Endothelial cell of hepatic sinusoid (primary cell): ENCODE measurements at regions not wholly inside any gene's neighbourhood (a gene's known extent, or its start where the extent isn't known, plus 50 kb on each side); places are given as distances from the start of the nearest gene placed in this dataset.
"Not testable (repeated sequence)": the region's sequence is repeated elsewhere in the genome, so short reads cannot be mapped to it uniquely, and the experiment has no call there.

Experiments
- in situ Hi-C: cut with HindIII; loops from 2 replicates; pipeline ENCODE4 v1.10.0; 2017; ENCODE audit warnings: low sequenced_read_pairs

DNA sequence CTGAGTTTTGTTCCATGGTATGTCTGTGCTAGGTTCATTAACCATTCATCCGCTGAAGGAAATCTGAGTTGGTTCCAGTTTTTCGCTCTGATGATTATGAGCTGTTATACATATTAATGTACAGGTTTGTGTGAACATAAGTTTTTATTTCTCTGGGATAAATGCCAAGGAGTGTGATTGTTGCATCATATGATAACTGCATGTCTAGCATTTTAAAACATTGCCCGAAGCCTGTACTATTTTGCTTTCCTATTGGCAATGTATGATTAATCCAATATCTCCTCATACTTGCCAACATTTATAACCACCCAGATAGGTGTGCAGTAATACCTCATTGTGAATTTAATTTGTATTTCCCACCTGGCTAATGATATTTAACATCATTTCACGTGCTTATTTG lies 322.7 kb downstream of the ZNF326 start:
- in situ Hi-C loops = no loop called here

DNA sequence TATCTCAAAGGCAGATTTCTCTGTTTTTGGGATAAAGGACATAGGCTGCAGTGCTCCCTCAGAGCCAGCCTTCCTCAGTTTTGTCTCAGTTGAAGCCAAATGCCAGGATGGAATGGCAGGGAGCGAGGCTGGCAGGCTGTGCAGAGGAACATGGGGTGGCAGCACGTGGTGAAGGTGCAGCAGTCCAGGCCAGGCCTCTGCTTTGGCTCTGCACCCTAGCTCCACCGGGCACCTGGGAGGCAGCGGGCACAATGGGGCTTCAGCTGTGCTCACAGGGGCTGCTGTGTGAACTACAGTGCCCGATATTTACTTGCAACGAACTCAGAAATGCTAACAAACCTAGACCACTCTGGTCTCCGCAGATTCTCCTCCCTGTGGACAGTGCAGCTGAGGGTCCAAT lies 319.6 kb downstream of the ZNF326 start:
- in situ Hi-C loops = no loop called here

DNA sequence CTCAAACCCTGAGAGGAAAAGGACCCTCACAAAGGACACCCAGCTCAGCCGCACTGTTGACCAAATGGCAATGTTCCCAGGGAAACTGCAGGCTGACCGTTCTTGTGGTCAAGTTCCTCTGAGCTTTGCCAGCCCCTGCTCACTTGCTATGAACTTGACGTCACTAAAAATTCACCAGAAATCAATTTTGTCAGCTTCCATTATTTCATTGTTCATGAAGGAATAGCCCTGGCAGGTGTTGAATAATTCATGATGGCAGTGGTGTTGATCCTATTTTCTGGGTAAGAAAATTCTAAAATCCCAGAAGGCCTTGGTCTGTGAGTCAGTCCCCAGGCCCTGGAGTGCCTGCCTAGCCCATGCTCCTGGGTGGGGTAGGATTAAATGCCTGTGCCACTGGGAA lies 318.9 kb downstream of the ZNF326 start:
- in situ Hi-C loops = no loop called here

DNA sequence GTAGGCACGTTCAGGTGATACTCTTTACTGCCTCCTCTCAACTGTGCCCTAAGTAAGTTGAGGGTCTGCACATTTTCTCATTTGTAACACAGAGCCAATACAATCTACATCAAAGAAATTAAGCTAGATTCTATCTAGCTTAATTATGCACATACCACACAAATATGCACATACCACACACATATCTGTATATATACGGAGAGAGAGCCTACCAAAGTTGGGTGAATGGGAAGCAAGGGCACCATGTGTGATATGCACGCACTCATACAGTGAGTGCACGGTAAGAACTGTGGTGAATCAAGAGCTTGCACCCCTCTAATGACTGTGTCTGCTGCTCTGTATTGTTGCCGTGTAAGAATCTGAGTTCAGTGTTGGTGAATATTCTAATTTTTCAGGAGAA lies 314.9 kb downstream of the ZNF326 start:
- in situ Hi-C loops = no loop called here

DNA sequence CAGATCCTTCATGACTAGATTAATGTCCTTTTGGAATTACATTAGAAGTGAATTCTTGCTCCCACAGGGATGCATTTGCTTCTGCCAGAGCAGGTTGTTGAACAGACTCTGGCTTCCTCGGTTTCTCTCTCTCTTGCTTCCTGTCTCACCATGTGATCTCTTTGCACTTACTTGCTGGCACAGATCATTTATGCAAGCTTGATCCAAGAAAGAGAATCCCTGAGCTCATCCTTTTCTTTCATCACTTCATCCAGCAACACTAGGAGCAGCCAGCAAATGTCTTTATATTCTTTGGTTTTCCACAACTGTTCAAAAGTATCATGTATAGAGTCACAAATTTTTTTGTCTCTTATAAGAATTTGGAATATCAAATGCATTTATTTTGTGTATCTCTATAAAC lies 313.5 kb downstream of the ZNF326 start:
- in situ Hi-C loops = no loop called here

DNA sequence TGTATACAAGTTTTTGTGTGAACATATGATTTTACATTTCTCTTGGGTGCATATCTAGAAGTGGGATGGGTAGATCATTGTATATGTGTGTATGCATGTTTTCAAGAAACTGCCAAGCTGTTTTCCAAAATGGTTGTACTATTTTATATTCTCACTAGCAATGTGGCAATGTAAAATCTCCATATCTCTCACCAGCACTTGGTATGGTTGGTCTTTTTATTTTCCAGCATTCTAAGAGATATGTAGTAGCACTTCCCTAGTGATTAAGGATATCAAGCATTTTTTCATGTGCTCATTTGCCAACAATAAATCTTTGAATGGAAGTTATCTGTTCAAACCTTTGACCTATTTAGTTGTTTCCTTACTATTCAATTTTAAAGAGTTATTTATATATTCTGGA lies 310.7 kb downstream of the ZNF326 start:
- in situ Hi-C loops = no loop called here

DNA sequence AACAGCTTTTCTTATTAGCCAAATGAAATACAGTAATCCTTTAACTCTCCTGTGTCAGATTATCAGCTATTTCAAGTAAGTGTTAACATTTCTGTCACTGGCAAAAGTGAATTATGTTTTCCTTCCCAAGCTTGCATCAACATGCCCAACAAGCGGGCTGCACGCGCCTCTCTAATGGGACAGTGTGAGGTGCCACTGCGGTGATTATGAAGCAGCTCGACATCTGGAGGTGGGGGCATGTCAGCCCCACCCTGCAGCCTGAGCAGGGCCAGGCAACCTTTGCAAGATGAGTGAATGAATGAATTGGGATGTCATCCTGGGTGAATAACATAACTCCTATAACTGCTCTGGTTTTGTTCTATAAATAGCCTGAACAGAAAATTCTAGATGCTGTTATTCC lies 301.4 kb downstream of the ZNF326 start:
- in situ Hi-C loops = no loop called here

DNA sequence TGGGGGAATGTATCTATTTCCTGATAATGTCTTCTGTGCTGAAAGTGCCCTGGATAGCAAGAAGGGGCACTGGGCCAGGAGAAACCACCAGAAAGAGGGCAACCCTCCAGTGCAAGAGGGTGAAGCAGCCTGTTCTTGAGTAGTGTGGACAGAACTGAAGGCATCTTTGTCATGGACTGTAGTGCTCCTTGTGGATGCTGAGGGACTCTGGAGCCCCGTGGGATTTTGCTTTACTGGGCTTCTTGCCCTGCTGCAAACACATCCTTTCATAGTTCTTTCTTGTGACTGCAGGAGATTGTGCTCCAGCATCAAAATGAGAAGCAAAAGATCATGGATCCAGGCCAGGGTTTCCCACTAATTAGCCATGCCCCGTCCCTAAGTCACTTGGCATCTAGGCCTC lies 300.6 kb downstream of the ZNF326 start:
- in situ Hi-C loops = no loop called here

DNA sequence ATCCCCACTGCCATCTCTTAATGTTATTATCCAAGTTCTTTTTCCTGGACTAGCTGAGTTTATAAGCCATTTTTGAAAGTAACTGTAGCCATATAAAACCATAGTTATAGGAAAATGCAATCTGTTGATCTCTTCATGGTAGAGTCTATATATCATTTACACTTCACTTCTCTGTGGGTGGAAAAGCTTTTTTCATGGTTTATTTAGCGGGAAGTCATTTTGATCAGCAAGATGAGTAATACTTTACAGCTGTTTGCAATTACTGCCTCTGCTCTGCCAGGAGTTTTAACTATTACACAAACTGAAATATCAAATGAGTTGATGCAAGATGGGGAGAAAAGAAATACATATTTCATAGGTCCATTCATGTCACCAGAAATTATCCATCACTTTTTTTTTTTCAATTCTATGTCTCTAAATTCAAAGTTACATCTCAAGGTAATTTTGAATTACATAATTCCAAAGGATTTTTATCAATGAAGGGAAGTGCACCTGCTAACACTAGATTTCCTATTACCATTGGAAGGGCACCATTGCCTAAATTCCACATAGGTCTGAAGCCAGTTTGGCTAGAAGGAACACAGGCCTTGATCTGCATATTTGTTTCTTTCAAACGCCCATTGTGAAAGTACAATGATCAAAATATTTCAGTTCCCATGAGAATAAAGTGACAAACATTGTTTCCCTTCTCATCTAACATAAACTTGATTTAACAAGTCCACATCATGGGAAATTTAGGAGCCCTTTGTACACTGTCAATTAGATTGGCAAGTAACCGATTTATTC lies 296.7 kb downstream of the ZNF326 start:
- in situ Hi-C loops = no loop called here

DNA sequence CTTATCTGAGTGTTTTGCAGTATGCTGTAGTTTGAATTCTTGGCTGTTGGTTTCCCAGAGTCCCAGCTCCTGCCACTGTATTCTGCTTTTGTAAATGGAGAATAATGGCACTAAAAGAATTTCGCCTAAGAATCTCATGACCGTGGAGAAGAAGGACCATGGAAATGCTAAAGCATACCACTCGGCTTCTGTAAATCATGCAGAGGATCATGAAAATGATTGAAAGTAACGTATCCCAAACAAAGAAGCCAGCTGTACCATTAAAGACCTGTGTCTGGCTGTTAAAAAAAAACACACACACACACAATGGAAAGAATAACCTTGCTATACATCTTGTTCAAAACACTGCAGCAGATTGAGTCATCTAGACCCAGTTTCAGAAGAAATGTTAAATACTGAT lies 287.9 kb downstream of the ZNF326 start:
- in situ Hi-C loops = no loop called here

DNA sequence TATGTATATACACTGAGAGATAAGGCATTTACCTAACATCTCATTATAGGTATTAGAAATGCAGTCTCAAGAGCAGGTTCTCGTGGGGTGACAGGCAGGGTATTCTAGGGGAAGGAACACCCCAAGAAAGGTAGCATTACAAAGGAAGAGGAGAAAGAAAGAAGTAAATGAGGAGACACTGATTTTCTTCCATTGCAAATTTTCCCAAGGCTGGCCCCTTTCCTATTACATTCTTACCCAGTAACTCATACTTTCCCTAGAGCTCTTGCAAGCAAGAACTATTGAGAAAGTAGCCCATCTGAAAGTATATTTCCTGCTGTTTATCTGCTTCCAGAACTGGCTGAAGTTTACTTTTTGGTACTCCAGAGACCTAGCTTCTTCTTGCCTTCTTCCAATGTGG lies 287.0 kb downstream of the ZNF326 start:
- in situ Hi-C loops = not testable (repeated sequence)

DNA sequence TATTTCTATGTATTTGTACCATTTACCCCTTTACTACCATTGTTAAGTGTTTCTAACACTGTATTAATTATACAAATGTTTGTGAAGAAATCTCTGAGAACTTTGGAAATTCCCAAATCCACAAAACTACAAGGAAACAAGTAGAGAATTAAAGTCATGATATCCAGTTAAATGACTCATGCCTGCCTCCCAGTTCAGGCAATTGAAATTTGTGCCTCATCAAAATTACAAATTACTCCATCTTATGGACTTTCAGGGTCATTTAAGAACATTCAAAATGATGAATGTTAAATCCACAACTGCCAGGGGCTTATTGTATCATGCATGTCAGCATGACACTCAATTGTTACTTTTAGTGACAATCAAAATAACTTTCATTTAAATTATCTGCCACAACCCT lies 282.4 kb downstream of the ZNF326 start:
- in situ Hi-C loops = no loop called here

DNA sequence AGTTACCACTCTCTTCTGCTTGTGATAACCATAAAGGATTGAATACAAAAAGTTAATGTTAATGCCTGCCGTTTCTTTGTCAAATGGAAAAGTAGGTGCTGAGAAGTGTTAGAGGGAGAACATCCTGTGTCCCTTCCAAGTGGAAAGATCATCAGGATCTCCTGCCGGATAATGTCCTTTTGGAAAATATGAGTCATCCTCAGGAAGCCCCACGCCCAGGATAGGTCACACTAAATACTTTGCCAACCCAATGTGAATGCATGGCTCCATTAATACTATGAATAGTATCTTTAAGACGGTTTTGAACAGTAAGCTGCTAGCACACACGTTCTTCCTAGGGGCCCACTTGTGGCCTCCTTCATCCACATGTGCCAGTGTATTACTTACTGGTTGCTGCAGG lies 279.5 kb downstream of the ZNF326 start:
- in situ Hi-C loops = no loop called here

DNA sequence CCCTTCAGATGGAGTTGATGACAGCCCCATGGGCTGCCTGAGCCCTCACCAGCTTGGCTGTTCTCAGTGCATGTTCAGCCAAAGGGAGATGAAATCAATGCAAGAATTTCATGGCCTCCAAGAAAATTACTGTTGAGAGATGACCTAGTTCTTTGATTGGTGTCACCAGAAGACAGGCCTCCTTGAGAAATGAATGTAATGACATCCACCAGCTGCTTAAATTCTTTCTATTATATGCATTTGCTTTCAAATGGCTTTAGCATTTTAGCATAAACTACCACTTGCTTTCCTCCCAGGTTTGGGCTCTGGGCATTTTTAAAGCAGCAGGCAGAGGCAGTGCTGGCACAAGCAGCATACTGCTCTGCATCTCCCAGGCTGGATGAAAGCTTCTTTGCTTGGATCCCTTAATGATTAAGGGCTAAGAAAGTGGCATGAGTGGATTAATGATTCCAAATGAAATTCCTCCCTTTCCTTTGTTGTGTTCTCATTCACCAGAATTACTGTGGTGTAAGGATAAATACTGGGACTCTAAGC lies 278.4 kb downstream of the ZNF326 start:
- in situ Hi-C loops = no loop called here

DNA sequence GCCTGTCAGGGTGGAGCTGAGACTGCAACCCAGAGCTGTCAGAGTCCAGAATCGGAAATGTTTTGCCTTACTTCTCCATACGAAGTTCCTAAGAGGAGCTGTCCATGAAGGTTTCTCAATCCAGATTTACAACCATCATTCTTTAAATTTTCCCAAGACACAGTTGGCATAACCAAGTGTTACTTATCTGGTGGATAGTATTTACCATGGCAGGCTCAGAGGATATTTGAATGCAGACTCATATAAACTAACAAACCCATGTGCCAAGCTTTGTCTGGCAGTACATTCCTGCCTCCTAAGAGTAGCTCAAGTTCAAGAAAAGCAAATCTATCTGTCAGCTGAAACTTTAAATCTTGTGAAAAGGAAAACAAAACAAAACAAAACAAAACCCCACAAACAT lies 267.9 kb downstream of the ZNF326 start:
- in situ Hi-C loops = loop anchor here (5.0 kb wide), 2 partner anchors 50 to 80 kb away; no protein-coding TSS in a partner anchor

DNA sequence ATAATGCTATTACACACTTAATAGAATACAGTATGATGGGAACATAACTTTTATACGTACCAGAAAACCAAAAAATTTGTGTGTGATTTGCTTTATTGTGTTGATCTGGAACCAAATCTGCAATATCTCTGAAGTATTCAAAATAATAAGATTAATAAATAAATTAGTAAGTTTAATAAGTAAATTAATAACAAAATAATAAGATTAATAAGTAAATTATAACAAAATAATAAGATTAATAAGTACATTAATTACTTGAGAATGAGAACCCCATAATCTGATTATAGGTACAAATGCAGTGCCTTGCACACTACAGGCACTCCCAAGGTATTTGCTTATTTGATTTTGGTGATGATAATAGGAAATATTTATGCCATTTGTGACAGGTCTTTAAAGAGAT lies 267.4 kb downstream of the ZNF326 start:
- in situ Hi-C loops = loop anchor here (5.0 kb wide), 2 partner anchors 50 to 80 kb away; no protein-coding TSS in a partner anchor

DNA sequence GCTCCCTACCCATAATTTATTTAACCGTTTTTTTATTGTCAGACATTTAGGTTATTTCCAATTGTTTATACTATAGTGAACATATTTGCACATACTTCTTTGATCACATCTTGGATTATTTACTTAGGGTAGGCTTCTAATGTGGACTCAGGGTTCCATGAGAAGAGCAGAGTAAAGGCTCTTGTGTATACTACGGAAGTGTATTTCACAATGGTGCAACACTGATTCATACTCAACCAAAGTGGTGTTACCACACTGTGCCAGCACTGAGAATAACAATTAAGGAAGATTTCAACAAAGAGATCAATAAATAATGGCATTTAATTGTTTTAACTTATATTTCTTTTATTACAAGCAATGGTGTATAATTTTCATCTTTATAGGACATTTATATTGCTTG lies 251.2 kb downstream of the ZNF326 start:
- in situ Hi-C loops = no loop called here

DNA sequence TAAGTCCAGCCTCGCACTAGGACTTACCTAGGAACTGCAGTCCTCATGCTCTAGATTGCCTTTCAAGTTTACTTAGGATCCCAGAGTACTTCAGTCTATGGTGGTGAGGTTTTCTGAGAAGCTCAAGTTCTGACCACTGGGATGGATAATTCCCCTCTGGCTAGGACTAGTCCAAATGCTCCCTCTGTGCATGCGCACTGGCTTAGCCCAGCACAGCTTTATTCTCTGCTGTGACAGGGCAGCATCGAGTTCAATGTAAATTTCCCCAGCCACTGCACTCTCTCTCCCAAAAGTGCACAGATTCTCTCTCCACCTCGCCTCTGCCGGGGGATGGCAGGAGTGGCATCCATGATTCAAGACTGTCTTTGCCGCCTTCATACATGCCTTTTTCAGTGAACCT lies 241.6 kb downstream of the ZNF326 start:
- in situ Hi-C loops = no loop called here

DNA sequence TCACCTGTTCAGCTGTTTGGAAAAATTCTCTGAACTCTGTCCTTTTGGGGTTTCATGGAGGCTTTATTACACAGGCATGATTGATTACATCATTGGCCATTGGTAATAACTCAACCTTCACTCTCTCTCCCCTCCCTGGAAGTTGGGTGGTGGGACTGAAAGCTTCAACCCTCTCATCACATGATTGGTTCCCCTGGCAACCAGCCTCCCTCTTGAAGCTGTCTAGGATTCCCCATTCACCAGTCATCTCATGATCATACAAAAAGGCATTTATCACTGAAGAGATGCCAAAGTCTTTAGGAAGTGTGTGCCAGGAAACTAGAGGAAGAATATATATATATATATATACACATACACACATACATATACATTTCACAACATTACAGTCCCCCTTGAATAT lies 228.5 kb downstream of the ZNF326 start:
- in situ Hi-C loops = no loop called here

DNA sequence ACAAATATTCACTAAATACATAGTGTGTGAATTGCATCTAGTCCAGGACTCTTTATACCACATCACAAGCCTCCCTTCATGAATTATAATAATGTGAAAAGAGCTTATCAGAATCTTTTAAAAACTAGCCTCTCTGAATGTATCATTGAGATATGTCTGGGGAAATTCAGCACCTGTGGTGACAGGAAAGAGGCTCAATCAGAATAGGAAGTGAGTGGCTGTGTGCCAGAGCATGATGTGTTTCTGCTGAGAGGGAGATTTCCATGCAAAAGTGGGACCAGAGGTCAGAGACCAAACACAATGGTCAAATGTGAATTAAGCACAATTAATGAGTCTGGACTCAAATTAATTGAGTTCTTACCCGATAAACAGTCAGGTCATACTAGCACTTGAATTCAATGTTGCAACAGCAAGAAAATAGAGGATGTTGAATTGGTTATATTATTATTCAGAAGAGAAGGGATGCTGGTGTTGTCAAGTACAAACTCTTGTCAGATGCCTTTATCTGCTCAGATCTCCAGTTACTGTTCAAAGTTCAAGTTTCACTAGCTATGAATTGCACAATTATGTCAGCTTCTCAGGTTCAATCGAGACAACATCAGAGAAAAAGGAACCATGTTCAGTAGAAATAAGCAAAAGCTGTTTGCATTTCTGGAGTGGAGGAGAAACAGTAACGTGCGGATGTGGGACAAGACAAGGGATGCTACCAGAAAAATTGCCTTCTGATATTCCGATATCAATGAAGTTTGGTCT lies 226.2 kb downstream of the ZNF326 start:
- in situ Hi-C loops = no loop called here

DNA sequence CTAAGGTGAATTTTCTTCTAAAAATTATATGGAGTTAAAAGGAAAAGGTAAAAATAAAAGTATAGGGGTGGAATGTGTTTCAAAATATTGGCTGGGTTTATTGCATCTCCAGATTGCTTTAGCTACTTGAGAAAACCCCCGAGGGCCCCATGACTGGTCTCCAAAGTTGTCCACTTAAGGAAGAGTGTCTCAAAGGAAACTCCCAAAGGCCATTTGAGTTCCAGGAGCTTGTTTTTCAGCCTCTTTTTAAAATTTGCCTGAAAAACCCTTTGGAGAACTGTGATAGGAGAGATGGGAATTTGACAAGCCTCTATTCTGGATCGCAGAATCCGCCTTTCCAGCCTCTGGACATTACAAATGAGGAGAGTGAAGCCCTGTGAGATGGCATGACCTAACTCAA lies 225.6 kb downstream of the ZNF326 start:
- in situ Hi-C loops = no loop called here
